CD4-positive, alpha-beta memory T cell (primary cell): ENCODE measurements at regions not wholly inside any gene's neighbourhood (a gene's known extent, or its start where the extent isn't known, plus 50 kb on each side); places are given as distances from the start of the nearest gene placed in this dataset.

Source experiments
- CTCF ChIA-PET: fragments of 350-600 bp; sonication (Branson Sonifier 250); formaldehyde crosslinking; loops from one replicate; lab custom pipeline; 2021; ENCODE audit warnings: inconsistent platforms; ENCODE audit not compliant: partially characterized antibody; lab: Charles Lee
- POLR2A ChIA-PET: fragments of 350-600 bp; sonication (Branson Sonifier 250); formaldehyde crosslinking; loops from one replicate; lab custom pipeline; 2021; ENCODE audit not compliant: partially characterized antibody; lab: Charles Lee
- DNase-seq, 5 donors: peaks; one replicate each; pipeline versions ENCODE4 v3.0.0 to v3.0.0-alpha.2; 2020 to 2022; ENCODE audit warnings: mixed read lengths in 1 of 5
- H3K27ac ChIP-seq: one replicate; pipeline ENCODE4 v1.7.0; 2013; ENCODE audit warnings: low read depth, low read length
- H3K27me3 ChIP-seq: 2 replicates; pipeline ENCODE4 v1.7.0; 2013; ENCODE audit warnings: mild to moderate bottlenecking, low read length, moderate library complexity; ENCODE audit not compliant: insufficient read depth
- H3K36me3 ChIP-seq: 2 replicates; pipeline ENCODE4 v1.7.0; 2013; ENCODE audit warnings: mild to moderate bottlenecking, low read length, moderate library complexity; ENCODE audit not compliant: insufficient read depth
- H3K4me1 ChIP-seq: 2 replicates; pipeline ENCODE4 v1.7.0; 2013; ENCODE audit warnings: mild to moderate bottlenecking, low read length, moderate library complexity; ENCODE audit not compliant: insufficient read depth
- H3K4me3 ChIP-seq, 2 donors: one replicate each; pipeline ENCODE4 v1.7.0; 2013; ENCODE audit warnings: low read length in 2 of 2, mild to moderate bottlenecking in 1 of 2
- H3K9me3 ChIP-seq, 2 donors: one replicate each; pipeline ENCODE4 v1.7.0; 2013; ENCODE audit warnings: low read length in 2 of 2, control low read depth in 1 of 2; ENCODE audit not compliant: control insufficient read depth in 1 of 2
- H3K27ac Mint-ChIP-seq, 7 donors: one replicate each; pipeline ENCODE4 v1.8.0; 2020 to 2021; ENCODE audit warnings: mixed read lengths in 7 of 7, mild to moderate bottlenecking in 6 of 7, inconsistent platforms in 3 of 7, moderate library complexity in 3 of 7
- H3K27me3 Mint-ChIP-seq, 2 donors: one replicate each; pipeline ENCODE4 v1.8.0; 2020 to 2021; ENCODE audit warnings: mixed read lengths in 2 of 2
- H3K36me3 Mint-ChIP-seq, 2 donors: one replicate each; pipeline ENCODE4 v1.8.0; 2020 to 2021; ENCODE audit warnings: mixed read lengths in 2 of 2, inconsistent platforms in 1 of 2, mild to moderate bottlenecking in 1 of 2
- H3K4me1 Mint-ChIP-seq, 4 donors: one replicate each; pipeline ENCODE4 v1.8.0; 2020 to 2021; ENCODE audit warnings: mixed read lengths in 4 of 4, mild to moderate bottlenecking in 1 of 4
- H3K4me3 Mint-ChIP-seq, 8 donors: one replicate each; pipeline ENCODE4 v1.8.0; 2020 to 2021; ENCODE audit warnings: mixed read lengths in 8 of 8, mild to moderate bottlenecking in 7 of 8, moderate library complexity in 6 of 8, inconsistent platforms in 3 of 8
- H3K9me3 Mint-ChIP-seq, 8 donors: one replicate each; pipeline ENCODE4 v1.8.0; 2020 to 2021; ENCODE audit warnings: mixed read lengths in 8 of 8, mild to moderate bottlenecking in 5 of 8, inconsistent platforms in 3 of 8, moderate library complexity in 1 of 8
- intact Hi-C: fragments of 100-400 bp; cut with micrococcal nuclease; formaldehyde crosslinking; loops from one replicate; pipeline ENCODE4 v1.15.1; 2023

DNA sequence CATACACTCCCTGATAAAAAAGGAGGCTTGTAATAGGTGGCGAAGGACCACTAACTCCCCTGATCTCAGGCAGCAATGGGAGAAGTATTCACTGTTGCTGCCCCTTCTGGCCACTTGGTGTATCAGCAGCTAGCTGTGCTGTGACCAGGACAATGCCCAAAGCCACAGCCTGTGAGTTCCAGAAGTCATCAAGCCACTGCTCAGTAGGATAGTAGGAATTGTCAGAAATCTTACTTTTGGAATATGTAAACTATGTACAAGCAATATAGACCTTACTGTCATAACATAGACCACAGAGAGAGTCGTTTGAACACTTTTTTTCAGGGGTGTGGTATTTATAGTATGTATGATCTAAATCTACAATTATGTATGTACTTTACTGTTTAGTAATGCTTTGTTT lies 248.3 kb upstream of the CAMK1G start:
- H3K36me3 ChIP-seq: no peaks in the 10 kb centered on the region
- H3K4me1 ChIP-seq: no peaks in the 10 kb centered on the region
- no peaks in the 10 kb centered on the region for H3K27me3 ChIP-seq
- peaks cover 11 to 17% of the 10 kb centered on the region in 2 donors for H3K27me3 Mint-ChIP-seq
- no peaks in the 10 kb centered on the region for H3K9me3 ChIP-seq
- H3K36me3 Mint-ChIP-seq: no peaks in the 10 kb centered on the region
- no peak overlapping the region for H3K4me3 Mint-ChIP-seq
- no peaks in the 10 kb centered on the region for H3K4me1 Mint-ChIP-seq
- H3K4me3 ChIP-seq: no peak overlapping the region
- intact Hi-C loops: no loop called here
- no peak overlapping the region for H3K27ac Mint-ChIP-seq
- ChIA-PET CTCF (interaction anchor here (1.0 kb wide), 1 partner anchor 8 kb away, joined by 3 read pairs; no protein-coding TSS in a partner anchor), POLR2A (no interaction called here)
- no peak for DNase-seq
- H3K27ac ChIP-seq: no peak overlapping the region
- no peaks in the 10 kb centered on the region for H3K9me3 Mint-ChIP-seq

DNA sequence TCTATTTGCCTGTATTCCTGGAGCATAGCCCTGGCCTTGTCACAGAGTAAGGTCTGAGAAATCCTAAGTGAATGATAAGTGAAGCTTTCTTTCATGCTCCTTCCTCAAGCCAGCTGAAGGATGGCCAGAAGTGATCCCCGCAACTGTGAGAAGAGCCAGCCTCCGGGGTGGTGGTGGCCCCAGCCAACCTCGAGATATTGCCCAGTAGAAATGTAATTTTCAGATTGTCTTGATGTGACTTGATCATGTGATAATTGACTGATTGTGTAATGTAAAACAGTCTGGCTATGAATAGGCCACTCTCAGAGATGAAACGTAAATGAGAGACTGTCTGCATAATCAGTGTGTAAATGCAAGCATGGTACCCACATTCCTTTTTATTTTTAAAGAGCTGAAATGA lies 242.4 kb upstream of the CAMK1G start:
- Mint-ChIP-seq H3K4me1 (no peaks in the 10 kb centered on the region), H3K9me3 (no peaks in the 10 kb centered on the region), H3K4me3 (no peak overlapping the region), H3K27ac (no peak overlapping the region), H3K27me3 (peaks cover 0 to 11% of the 10 kb centered on the region in 2 donors), H3K36me3 (no peaks in the 10 kb centered on the region)
- Histone ChIP-seq H3K36me3 (no peaks in the 10 kb centered on the region), H3K27ac (no peak overlapping the region), H3K4me3 (no peak overlapping the region), H3K4me1 (no peaks in the 10 kb centered on the region), H3K27me3 (no peaks in the 10 kb centered on the region), H3K9me3 (no peaks in the 10 kb centered on the region)
- ChIA-PET POLR2A (no interaction called here), CTCF (interaction anchor here (2.6 kb wide), 1 partner anchor 14 kb away, joined by 11 read pairs; no protein-coding TSS in a partner anchor)
- no peak for DNase-seq
- intact Hi-C loops: no loop called here

DNA sequence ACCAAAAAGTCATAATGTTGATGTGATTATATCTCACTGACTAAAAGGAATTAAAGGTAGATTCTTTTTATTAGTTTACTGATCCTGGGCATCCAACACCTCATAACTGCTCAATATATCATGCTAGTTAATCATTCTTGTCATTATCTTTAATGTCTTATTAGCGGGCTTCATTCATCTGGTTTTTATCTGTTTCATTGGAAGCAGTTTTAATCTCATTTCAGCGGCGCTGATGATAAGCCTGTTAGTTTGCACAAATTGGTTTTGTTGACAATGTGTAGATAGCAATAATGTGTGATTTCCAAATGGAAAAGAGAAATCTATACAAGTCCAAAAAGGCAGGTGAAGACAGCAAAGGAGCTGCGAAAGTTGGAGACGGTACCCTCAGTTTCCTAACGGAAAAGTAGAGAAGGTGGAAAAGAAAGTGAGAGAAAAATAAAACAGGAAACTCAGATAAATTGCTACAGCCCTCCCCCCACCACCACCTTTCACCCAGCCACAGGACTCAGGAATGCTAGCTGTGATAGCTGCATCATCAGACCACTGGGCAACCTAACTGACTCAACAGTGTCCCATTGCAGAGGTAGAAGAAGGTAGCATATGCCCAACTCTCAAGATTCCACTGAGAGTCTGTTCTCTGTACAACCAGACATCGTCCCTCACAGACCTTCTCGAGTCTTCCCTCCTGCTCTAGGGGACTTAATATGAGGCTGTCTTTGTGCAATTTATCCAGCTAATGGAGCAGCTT lies 241.7 kb upstream of the CAMK1G start:
- intact Hi-C loops: no loop called here
- Histone ChIP-seq H3K9me3 (no peaks in the 10 kb centered on the region), H3K27me3 (no peaks in the 10 kb centered on the region), H3K27ac (no peak overlapping the region), H3K4me1 (no peaks in the 10 kb centered on the region), H3K4me3 (no peak overlapping the region), H3K36me3 (no peaks in the 10 kb centered on the region)
- no peak for DNase-seq
- ChIA-PET CTCF (interaction anchor here (2.6 kb wide), 1 partner anchor 13 kb away, joined by 11 read pairs; no protein-coding TSS in a partner anchor), POLR2A (no interaction called here)
- H3K27me3 Mint-ChIP-seq: peaks cover 0 to 13% of the 10 kb centered on the region in 2 donors
- peaks cover 0 to 1% (median 0%) of the 10 kb centered on the region in 8 donors for H3K9me3 Mint-ChIP-seq
- H3K4me3 Mint-ChIP-seq: no peak overlapping the region
- no peaks in the 10 kb centered on the region for H3K36me3 Mint-ChIP-seq
- no peaks in the 10 kb centered on the region for H3K4me1 Mint-ChIP-seq
- H3K27ac Mint-ChIP-seq: no peak overlapping the region

DNA sequence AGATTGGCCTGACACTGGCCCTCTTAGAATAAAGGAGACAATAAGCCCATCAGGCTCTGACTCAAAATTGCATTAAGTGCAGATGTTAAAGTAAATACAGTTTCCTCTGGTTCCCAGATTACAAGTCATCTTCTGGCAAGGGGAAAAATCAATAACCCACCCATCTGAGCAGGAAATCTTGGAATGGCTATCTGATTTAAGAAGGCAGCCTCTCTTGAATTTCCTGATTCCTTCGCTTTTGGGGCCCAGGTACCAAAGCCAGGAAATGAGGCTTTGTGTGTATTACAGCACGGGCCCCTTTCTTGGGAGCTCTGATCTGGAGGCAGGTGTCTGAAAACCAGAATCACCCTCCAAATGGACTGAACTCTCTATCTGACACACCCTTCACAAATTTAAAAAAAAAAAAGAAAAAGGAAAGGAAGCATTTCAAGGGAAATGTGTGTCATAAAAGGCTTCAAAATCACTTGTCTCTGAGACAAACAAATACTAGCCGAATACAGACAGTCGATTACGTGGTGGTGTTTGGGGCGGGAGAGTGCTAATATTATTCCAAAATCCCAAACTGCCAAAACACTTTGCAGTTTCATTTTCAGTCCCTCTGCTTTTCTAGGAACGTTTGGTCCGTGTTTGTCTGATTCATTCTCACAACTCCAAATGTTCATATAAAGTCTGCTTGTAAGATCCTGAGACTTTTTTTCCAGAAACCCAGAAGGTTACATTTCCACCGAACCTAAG lies 240.9 kb upstream of the CAMK1G start:
- Histone ChIP-seq H3K9me3 (no peaks in the 10 kb centered on the region), H3K27ac (no peak overlapping the region), H3K4me1 (no peaks in the 10 kb centered on the region), H3K27me3 (no peaks in the 10 kb centered on the region), H3K36me3 (no peaks in the 10 kb centered on the region), H3K4me3 (no peak overlapping the region)
- ChIA-PET CTCF (interaction anchor here (1.2 to 2.6 kb wide), 2 partner anchors 8 to 12 kb away, joined by 3 to 11 read pairs; no protein-coding TSS in a partner anchor), POLR2A (no interaction called here)
- no peaks in the 10 kb centered on the region for H3K4me1 Mint-ChIP-seq
- peaks cover 0 to 13% of the 10 kb centered on the region in 2 donors for H3K27me3 Mint-ChIP-seq
- no peak overlapping the region for H3K27ac Mint-ChIP-seq
- intact Hi-C loops: no loop called here
- no peaks in the 10 kb centered on the region for H3K36me3 Mint-ChIP-seq
- DNase-seq: no peak
- peaks cover 0 to 3% (median 0%) of the 10 kb centered on the region in 8 donors for H3K9me3 Mint-ChIP-seq
- H3K4me3 Mint-ChIP-seq: no peak overlapping the region

DNA sequence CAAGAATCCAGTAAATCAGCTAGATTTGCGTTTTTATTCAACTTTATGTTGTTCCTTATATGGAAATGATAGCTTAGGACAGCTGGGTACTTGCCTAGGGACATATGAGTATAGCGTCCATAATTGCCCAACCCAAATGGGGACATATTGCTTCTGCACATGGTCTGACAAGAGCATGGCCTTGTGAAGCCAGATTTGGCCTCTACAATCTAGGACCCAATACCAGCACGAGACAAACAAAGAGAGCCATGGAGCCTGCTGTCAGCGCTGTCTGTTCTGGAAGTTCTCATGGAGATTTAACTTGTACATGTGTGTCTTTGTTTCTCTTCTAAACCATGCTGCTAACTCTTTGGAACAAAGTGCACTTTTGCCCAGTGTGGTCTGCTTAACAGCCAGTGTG lies 240.0 kb upstream of the CAMK1G start:
- H3K27me3 ChIP-seq: no peaks in the 10 kb centered on the region
- Mint-ChIP-seq H3K27me3 (peaks cover 0 to 15% of the 10 kb centered on the region in 2 donors), H3K36me3 (no peaks in the 10 kb centered on the region), H3K4me1 (no peaks in the 10 kb centered on the region), H3K4me3 (no peak overlapping the region), H3K9me3 (peaks cover 0 to 3% (median 0%) of the 10 kb centered on the region in 8 donors), H3K27ac (no peak overlapping the region)
- ChIA-PET POLR2A (no interaction called here), CTCF (interaction anchor here (1.2 kb wide), 1 partner anchor 8 kb away, joined by 3 read pairs; no protein-coding TSS in a partner anchor)
- no peak overlapping the region for H3K27ac ChIP-seq
- no peaks in the 10 kb centered on the region for H3K9me3 ChIP-seq
- no peak for DNase-seq
- H3K36me3 ChIP-seq: no peaks in the 10 kb centered on the region
- intact Hi-C loops: no loop called here
- H3K4me3 ChIP-seq: no peak overlapping the region
- H3K4me1 ChIP-seq: no peaks in the 10 kb centered on the region

DNA sequence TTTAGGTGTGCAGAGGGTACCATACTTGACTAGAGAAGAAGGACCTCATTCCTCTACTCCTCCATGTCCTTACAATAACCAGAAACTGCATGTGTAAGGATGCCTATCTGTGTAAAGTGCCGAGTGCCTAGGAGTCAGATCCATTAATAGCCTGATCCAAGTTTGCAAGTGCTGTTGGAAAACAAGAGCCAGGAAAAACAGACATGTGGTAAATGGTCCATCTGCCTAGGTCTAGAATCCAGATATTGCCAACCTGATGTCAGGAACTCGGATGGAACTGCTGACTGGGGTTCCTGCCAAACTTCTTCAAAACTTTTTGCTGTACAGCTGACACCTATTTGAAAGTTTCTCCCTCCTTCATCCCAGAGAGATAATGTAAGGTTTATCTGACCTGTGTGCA lies 239.4 kb upstream of the CAMK1G start:
- H3K9me3 Mint-ChIP-seq: peaks cover 0 to 3% (median 0%) of the 10 kb centered on the region in 8 donors
- no peaks in the 10 kb centered on the region for H3K27me3 ChIP-seq
- DNase-seq: no peak
- POLR2A ChIA-PET: no interaction called here
- CTCF ChIA-PET: interaction anchor here (1.2 kb wide), 1 partner anchor 10 kb away, joined by 3 read pairs; no protein-coding TSS in a partner anchor
- no peaks in the 10 kb centered on the region for H3K36me3 ChIP-seq
- no peak overlapping the region for H3K4me3 Mint-ChIP-seq
- H3K4me3 ChIP-seq: no peak overlapping the region
- H3K4me1 ChIP-seq: no peaks in the 10 kb centered on the region
- H3K27me3 Mint-ChIP-seq: peaks cover 0 to 14% of the 10 kb centered on the region in 2 donors
- H3K27ac ChIP-seq: no peak overlapping the region
- intact Hi-C loops: no loop called here
- no peaks in the 10 kb centered on the region for H3K9me3 ChIP-seq
- H3K36me3 Mint-ChIP-seq: no peaks in the 10 kb centered on the region
- no peaks in the 10 kb centered on the region for H3K4me1 Mint-ChIP-seq
- no peak overlapping the region for H3K27ac Mint-ChIP-seq
